Astrocyte of the spinal cord (primary cell): ENCODE measurements at regions not wholly inside any gene's neighbourhood (a gene's known extent, or its start where the extent isn't known, plus 50 kb on each side); places are given as distances from the start of the nearest gene placed in this dataset.

Source experiments
- DNase-seq: peaks from one replicate; pipeline ENCODE4 v3.0.0; 2011; ENCODE audit warnings: low read depth, low spot score
- H3K4me3 ChIP-seq: 2 replicates; pipeline ENCODE4 v1.5.1; 2011; ENCODE audit warnings: low read depth, mild to moderate bottlenecking, low read length, moderate library complexity
- CTCF ChIP-seq: IDR thresholded peaks from 2 replicates; pipeline ENCODE4 v1.5.1; 2012; ENCODE audit warnings: low read depth, mild to moderate bottlenecking, low read length, inconsistent platforms
- in situ Hi-C: cut with HindIII; loops from 2 replicates; pipeline ENCODE4 v1.10.0; 2017; ENCODE audit warnings: low sequenced_read_pairs

GRCh38 chr17:77515227-77515626 lies 374.5 kb downstream of the SEC14L1 start:
- TF ChIP-seq CTCF = no peak
- in situ Hi-C loops = no loop called here
- DNase-seq = no peak
- H3K4me3 ChIP-seq = no peak overlapping the region

GRCh38 chr17:77516902-77517301 lies 376.1 kb downstream of the SEC14L1 start:
- peak; percentile 81 for DNase-seq
- in situ Hi-C loops = no loop called here
- no peak overlapping the region for H3K4me3 ChIP-seq
- TF ChIP-seq CTCF = no peak

GRCh38 chr17:77521076-77521475 lies 380.3 kb downstream of the SEC14L1 start:
- TF ChIP-seq CTCF = no peak
- in situ Hi-C loops = no loop called here
- no peak overlapping the region for H3K4me3 ChIP-seq
- DNase-seq = no peak

- TF ChIP-seq CTCF = no peak
- H3K4me3 ChIP-seq = no peak overlapping the region
- in situ Hi-C loops = no loop called here
- no peak for DNase-seq
These were observed 382.8 kb downstream of the SEC14L1 start for GRCh38 chr17:77523540-77523939.

GRCh38 chr17:77526259-77526711 lies 385.5 kb downstream of the SEC14L1 start:
- H3K4me3 ChIP-seq = no peak overlapping the region
- no peak for TF ChIP-seq CTCF
- in situ Hi-C loops = no loop called here
- no peak for DNase-seq

- no peak for TF ChIP-seq CTCF
- in situ Hi-C loops = no loop called here
- no peak overlapping the region for H3K4me3 ChIP-seq
- DNase-seq = no peak
These were observed 386.1 kb downstream of the SEC14L1 start for GRCh38 chr17:77526728-77527350.
